CD4-positive, alpha-beta T cell (primary cell): ENCODE measurements at regions not wholly inside any gene's neighbourhood (a gene's known extent, or its start where the extent isn't known, plus 50 kb on each side); places are given as distances from the start of the nearest gene placed in this dataset.

Experiments used
- ATAC-seq: fragments of 200-7000 bp; cut with Tn5 transposase; one replicate; pipeline ENCODE4 v1.10.0; 2022; ENCODE audit warnings: mild to moderate bottlenecking; ENCODE audit not compliant: poor library complexity
- CTCF ChIA-PET: fragments of 350-600 bp; sonication (Branson Sonifier 250); formaldehyde crosslinking; loops from one replicate; lab custom pipeline; 2021; ENCODE audit warnings: antibody characterized with exemption, inconsistent platforms; lab: Charles Lee
- POLR2A ChIA-PET: fragments of 350-600 bp; sonication (Branson Sonifier 250); formaldehyde crosslinking; loops from one replicate; lab custom pipeline; 2021; ENCODE audit warnings: antibody characterized with exemption, inconsistent platforms; lab: Charles Lee
- DNase-seq, 14 experiments: peaks; one replicate each; pipeline ENCODE4 v3.0.0-alpha.2; 2013 to 2020; ENCODE audit warnings: mixed read lengths in 2 of 14
- H3K27ac ChIP-seq, 2 donors: one replicate each; pipeline versions ENCODE4 v1.5.1 to v1.7.0; 2013; ENCODE audit warnings: low read length in 2 of 2, low read depth in 1 of 2, mild to moderate bottlenecking in 1 of 2
- H3K27me3 ChIP-seq, 2 experiments: 1 replicate in 1 of 2; 2 replicates in 1 of 2; pipeline versions ENCODE4 v1.6.1 to v1.7.0; 2013; ENCODE audit warnings: low read length in 2 of 2, control low read depth in 1 of 2, mild to moderate bottlenecking in 1 of 2, moderate library complexity in 1 of 2; ENCODE audit not compliant: insufficient read depth in 2 of 2, control insufficient read depth in 1 of 2
- H3K36me3 ChIP-seq: one replicate; pipeline ENCODE4 v1.6.1; 2013; ENCODE audit warnings: low read length, control low read depth; ENCODE audit not compliant: insufficient read depth
- H3K4me1 ChIP-seq: one replicate; pipeline ENCODE4 v1.6.1; 2013; ENCODE audit warnings: low read length, control low read depth; ENCODE audit not compliant: insufficient read depth
- H3K4me3 ChIP-seq: one replicate; pipeline ENCODE4 v1.5.1; 2013; ENCODE audit warnings: mild to moderate bottlenecking, low read length, moderate library complexity
- H3K9me3 ChIP-seq, 2 experiments: 1 replicate in 1 of 2; 2 replicates in 1 of 2; pipeline versions ENCODE4 v1.6.1 to v1.7.0; 2013; ENCODE audit warnings: low read length in 2 of 2, mild to moderate bottlenecking in 2 of 2, control low read depth in 1 of 2, moderate library complexity in 1 of 2; ENCODE audit not compliant: control insufficient read depth in 1 of 2, insufficient read depth in 1 of 2
- H3K27ac Mint-ChIP-seq: one replicate; pipeline ENCODE4 v1.8.0; 2020; ENCODE audit warnings: mixed read lengths
- H3K27me3 Mint-ChIP-seq: one replicate; pipeline ENCODE4 v1.8.0; 2021; ENCODE audit warnings: mixed read lengths
- H3K36me3 Mint-ChIP-seq: one replicate; pipeline ENCODE4 v1.8.0; 2021; ENCODE audit warnings: low read depth, mixed read lengths
- H3K4me1 Mint-ChIP-seq: one replicate; pipeline ENCODE4 v1.8.0; 2021; ENCODE audit warnings: low read depth, mixed read lengths
- H3K4me3 Mint-ChIP-seq: one replicate; pipeline ENCODE4 v1.8.0; 2020; ENCODE audit warnings: mild to moderate bottlenecking, mixed read lengths
- H3K9me3 Mint-ChIP-seq: one replicate; pipeline ENCODE4 v1.8.0; 2020; ENCODE audit warnings: mixed read lengths
- CTCF ChIP-seq: fragments of 200-600 bp; IDR thresholded peaks from one replicate; pipeline ENCODE4 v1.8.0; 2022; ENCODE audit warnings: antibody characterized with exemption, mild to moderate bottlenecking
- intact Hi-C, 2 experiments: fragments of 100-400 bp; cut with DNase I in 1 of 2; cut with micrococcal nuclease in 1 of 2; formaldehyde crosslinking; loops; one replicate each; pipeline versions ENCODE4 v1.15.1 to v1.9.0; 2023 to 2025; cut with DNase I, micrococcal nuclease

- DNase-seq (no peak), ATAC-seq (no peak)
- Mint-ChIP-seq H3K27ac (no peak overlapping the region), H3K9me3 (peaks cover 3% of the 10 kb centered on the region), H3K4me1 (no peaks in the 10 kb centered on the region), H3K27me3 (no peaks in the 10 kb centered on the region), H3K4me3 (no peak overlapping the region), H3K36me3 (no peaks in the 10 kb centered on the region)
- no peak for TF ChIP-seq CTCF
- Histone ChIP-seq H3K36me3 (no peaks in the 10 kb centered on the region), H3K4me3 (no peak overlapping the region), H3K4me1 (no peaks in the 10 kb centered on the region), H3K27ac (no peak overlapping the region), H3K9me3 (peaks cover 0 to 5% of the 10 kb centered on the region in 2 experiments), H3K27me3 (peaks cover 0 to 2% of the 10 kb centered on the region in 2 experiments)
- ChIA-PET CTCF (no interaction called here), POLR2A (no interaction called here)
- intact Hi-C loops, result no loop called here
These were observed 419.9 kb downstream of the HAPSTR1 start for GRCh38 chr16:9511389-9511788.

DNA sequence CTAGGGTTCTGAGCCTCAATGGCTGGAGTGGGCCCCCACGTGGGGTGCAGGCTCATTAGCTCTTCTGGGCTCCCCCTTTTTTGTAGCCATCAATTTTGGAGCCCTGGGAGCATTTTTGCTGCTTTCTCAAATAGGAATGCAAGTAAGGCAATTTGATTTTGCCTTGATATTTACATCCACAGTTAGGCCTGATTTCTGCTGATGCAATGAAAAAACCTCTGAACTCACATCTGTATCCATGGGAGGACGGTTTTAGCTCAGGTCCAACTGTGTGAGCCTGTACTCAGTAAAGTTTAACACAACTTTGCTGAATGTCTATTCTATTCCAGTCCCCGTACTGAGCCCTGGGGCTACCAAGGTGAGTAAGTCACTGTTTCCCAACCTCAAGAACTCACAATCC is 425.0 kb downstream of the HAPSTR1 start:
- intact Hi-C loops, result no loop called here
- TF ChIP-seq CTCF, result no peak
- Histone ChIP-seq H3K4me1 (no peaks in the 10 kb centered on the region), H3K27ac (no peak overlapping the region), H3K9me3 (peaks cover 0 to 5% of the 10 kb centered on the region in 2 experiments), H3K27me3 (peaks cover 0 to 2% of the 10 kb centered on the region in 2 experiments), H3K4me3 (no peak overlapping the region), H3K36me3 (no peaks in the 10 kb centered on the region)
- Mint-ChIP-seq H3K27me3 (no peaks in the 10 kb centered on the region), H3K36me3 (no peaks in the 10 kb centered on the region), H3K4me3 (no peak overlapping the region), H3K27ac (no peak overlapping the region), H3K4me1 (no peaks in the 10 kb centered on the region), H3K9me3 (peaks cover 3% of the 10 kb centered on the region)
- DNase-seq (no peak), ATAC-seq (no peak)
- ChIA-PET POLR2A (no interaction called here), CTCF (no interaction called here)

- Mint-ChIP-seq H3K4me1 (no peaks in the 10 kb centered on the region), H3K27me3 (no peaks in the 10 kb centered on the region), H3K36me3 (no peaks in the 10 kb centered on the region), H3K27ac (no peak overlapping the region), H3K4me3 (no peak overlapping the region), H3K9me3 (peaks cover 3% of the 10 kb centered on the region)
- ATAC-seq (no peak), DNase-seq (no peak)
- no peaks in the 10 kb centered on the region for H3K36me3 ChIP-seq
- peaks cover 0 to under 1% of the 10 kb centered on the region in 2 experiments for H3K9me3 ChIP-seq
- ChIA-PET CTCF (no interaction called here), POLR2A (no interaction called here)
- no peaks in the 10 kb centered on the region for H3K4me1 ChIP-seq
- peaks cover 0 to under 1% of the 10 kb centered on the region in 2 experiments for H3K27me3 ChIP-seq
- no peak overlapping the region for H3K27ac ChIP-seq
- intact Hi-C loops, result no loop called here
- H3K4me3 ChIP-seq, result no peak overlapping the region
- TF ChIP-seq CTCF, result no peak
These were observed 426.6 kb downstream of the HAPSTR1 start for GRCh38 chr16:9518051-9518450.
